ENCODE measurements at regions not wholly inside any gene's neighbourhood (a gene's known extent, or its start where the extent isn't known, plus 50 kb on each side); places are given as distances from the start of the nearest gene placed in this dataset.

GRCh38 chr2:139819273-139819796 lies 1039.1 kb upstream of the NXPH2 start:
- no peak for DNase-seq

GRCh38 chr2:139814458-139814857 lies 1034.3 kb upstream of the NXPH2 start:
- no peak for DNase-seq

- DNase-seq, result no peak
Measured at GRCh38 chr2:139813340-139813739, 1033.2 kb upstream of the NXPH2 start.

GRCh38 chr2:139805441-139805840 lies 1025.3 kb upstream of the NXPH2 start:
- no peak for DNase-seq

- no peak for DNase-seq
Measured at GRCh38 chr2:139798391-139798790, 1018.2 kb upstream of the NXPH2 start.

GRCh38 chr2:139790807-139791752 lies 1010.9 kb upstream of the NXPH2 start:
- DNase-seq, result peak; percentile 45

GRCh38 chr2:139790136-139790535 lies 1009.9 kb upstream of the NXPH2 start:
- no peak for DNase-seq

GRCh38 chr2:139778732-139779131 lies 998.5 kb upstream of the NXPH2 start:
- no peak for DNase-seq

GRCh38 chr2:139773720-139774277 lies 993.6 kb upstream of the NXPH2 start:
- DNase-seq, result no peak

- no peak for DNase-seq
Measured at GRCh38 chr2:139769633-139770032, 989.4 kb upstream of the NXPH2 start.

- DNase-seq, result no peak
Measured at GRCh38 chr2:139763705-139764104, 983.5 kb upstream of the NXPH2 start.

GRCh38 chr2:139759000-139759505 lies 978.9 kb upstream of the NXPH2 start:
- no peak for DNase-seq

GRCh38 chr2:139746901-139747300 lies 966.7 kb upstream of the NXPH2 start:
- DNase-seq, result no peak

- no peak for DNase-seq
Measured at GRCh38 chr2:139744273-139744672, 964.1 kb upstream of the NXPH2 start.

GRCh38 chr2:139742216-139743172 lies 962.3 kb upstream of the NXPH2 start:
- DNase-seq, result no peak

GRCh38 chr2:139737659-139738058 lies 957.5 kb upstream of the NXPH2 start:
- DNase-seq, result no peak

GRCh38 chr2:139730197-139730596 lies 950.0 kb upstream of the NXPH2 start:
- DNase-seq, result no peak

GRCh38 chr2:139721411-139721995 lies 941.3 kb upstream of the NXPH2 start:
- no peak for DNase-seq

GRCh38 chr2:139720056-139720455 lies 939.9 kb upstream of the NXPH2 start:
- DNase-seq, result no peak

- no peak for DNase-seq
Measured at GRCh38 chr2:139704606-139705005, 924.4 kb upstream of the NXPH2 start.

- no peak for DNase-seq
Measured at GRCh38 chr2:139694327-139694726, 914.1 kb upstream of the NXPH2 start.

GRCh38 chr2:139686205-139686604 lies 906.0 kb upstream of the NXPH2 start:
- no peak for DNase-seq
